ENCODE measurements at regions not wholly inside any gene's neighbourhood (a gene's known extent, or its start where the extent isn't known, plus 50 kb on each side); places are given as distances from the start of the nearest gene placed in this dataset.

- H3K27me3 Mint-ChIP-seq (ENCODE audit: low read depth, unreplicated experiment), result peaks cover 8% of the 10 kb centered on the region
- no peak overlapping the region for H3K4me3 Mint-ChIP-seq (ENCODE audit: unreplicated experiment)
- Histone ChIP-seq H3K4me2 (ENCODE audit: low read length) (no peak overlapping the region), H3K27ac (ENCODE audit: low read depth, low read length) (no peak overlapping the region), H3K9me3 (ENCODE audit: insufficient read depth, low read depth, low read length) (peaks cover 3% of the 10 kb centered on the region), H3K4me1 (ENCODE audit: insufficient read depth, low read length) (no peaks in the 10 kb centered on the region), H3K36me3 (ENCODE audit: insufficient read depth, low read length) (no peaks in the 10 kb centered on the region), H2AFZ (ENCODE audit: low read depth, low read length) (no peak overlapping the region), H3K27me3 (ENCODE audit: insufficient read depth, low read length) (no peaks in the 10 kb centered on the region), H3K4me3 (ENCODE audit: insufficient read depth, low read depth, low read length) (no peak overlapping the region), H3K79me2 (ENCODE audit: insufficient read depth, low read length) (no peaks in the 10 kb centered on the region), H4K20me1 (ENCODE audit: insufficient read depth, low read length) (no peaks in the 10 kb centered on the region), H3K9ac (ENCODE audit: low read length) (no peak overlapping the region)
- TF ChIP-seq EZH2 (IDR thresholded peaks at IDR 0.05; ENCODE audit: insufficient read depth, low read length) (no peak), CTCF (IDR thresholded peaks at IDR 0.05; ENCODE audit: insufficient read depth, low read depth, low read length) (no peak)
- H3K27ac Mint-ChIP-seq (ENCODE audit: unreplicated experiment), result no peak overlapping the region
- H3K36me3 Mint-ChIP-seq (ENCODE audit: low read depth, unreplicated experiment), result no peaks in the 10 kb centered on the region
- peaks cover 7% of the 10 kb centered on the region for H3K9me3 Mint-ChIP-seq (ENCODE audit: unreplicated experiment)
- no peak for DNase-seq (ENCODE audit: low read depth)
- H3K4me1 Mint-ChIP-seq (ENCODE audit: low read depth, unreplicated experiment), result no peaks in the 10 kb centered on the region
- FAIRE-seq, result no peak
These were observed 54.5 kb upstream of the TTC34 start for GRCh38 chr1:2856066-2856390.

- Mint-ChIP-seq H3K4me1 (ENCODE audit: low read depth, unreplicated experiment) (no peaks in the 10 kb centered on the region), H3K27me3 (ENCODE audit: low read depth, unreplicated experiment) (peaks cover 8% of the 10 kb centered on the region), H3K4me3 (ENCODE audit: unreplicated experiment) (no peak overlapping the region), H3K27ac (ENCODE audit: unreplicated experiment) (no peak overlapping the region), H3K9me3 (ENCODE audit: unreplicated experiment) (peaks cover 7% of the 10 kb centered on the region), H3K36me3 (ENCODE audit: low read depth, unreplicated experiment) (no peaks in the 10 kb centered on the region)
- Histone ChIP-seq H2AFZ (ENCODE audit: low read depth, low read length) (no peak overlapping the region), H3K4me1 (ENCODE audit: insufficient read depth, low read length) (no peaks in the 10 kb centered on the region), H3K36me3 (ENCODE audit: insufficient read depth, low read length) (no peaks in the 10 kb centered on the region), H3K9me3 (ENCODE audit: insufficient read depth, low read depth, low read length) (peaks cover 3% of the 10 kb centered on the region), H3K9ac (ENCODE audit: low read length) (no peak overlapping the region), H3K4me3 (ENCODE audit: insufficient read depth, low read depth, low read length) (no peak overlapping the region), H3K4me2 (ENCODE audit: low read length) (no peak overlapping the region), H4K20me1 (ENCODE audit: insufficient read depth, low read length) (no peaks in the 10 kb centered on the region), H3K79me2 (ENCODE audit: insufficient read depth, low read length) (no peaks in the 10 kb centered on the region), H3K27me3 (ENCODE audit: insufficient read depth, low read length) (no peaks in the 10 kb centered on the region), H3K27ac (ENCODE audit: low read depth, low read length) (no peak overlapping the region)
- TF ChIP-seq CTCF (IDR thresholded peaks at IDR 0.05; ENCODE audit: insufficient read depth, low read depth, low read length), result no peak
- FAIRE-seq (no peak), DNase-seq (ENCODE audit: low read depth) (no peak)
These were observed 55.3 kb upstream of the TTC34 start for GRCh38 chr1:2856676-2857375.

- Histone ChIP-seq H3K9me3 (ENCODE audit: insufficient read depth, low read depth, low read length) (peaks cover 3% of the 10 kb centered on the region), H3K4me1 (ENCODE audit: insufficient read depth, low read length) (no peaks in the 10 kb centered on the region), H3K36me3 (ENCODE audit: insufficient read depth, low read length) (no peaks in the 10 kb centered on the region), H3K4me2 (ENCODE audit: low read length) (no peak overlapping the region), H3K27ac (ENCODE audit: low read depth, low read length) (no peak overlapping the region), H3K27me3 (ENCODE audit: insufficient read depth, low read length) (no peaks in the 10 kb centered on the region), H2AFZ (ENCODE audit: low read depth, low read length) (no peak overlapping the region), H3K79me2 (ENCODE audit: insufficient read depth, low read length) (no peaks in the 10 kb centered on the region), H3K9ac (ENCODE audit: low read length) (no peak overlapping the region), H4K20me1 (ENCODE audit: insufficient read depth, low read length) (no peaks in the 10 kb centered on the region), H3K4me3 (ENCODE audit: insufficient read depth, low read depth, low read length) (no peak overlapping the region)
- Mint-ChIP-seq H3K27ac (ENCODE audit: unreplicated experiment) (no peak overlapping the region), H3K4me1 (ENCODE audit: low read depth, unreplicated experiment) (no peaks in the 10 kb centered on the region), H3K27me3 (ENCODE audit: low read depth, unreplicated experiment) (peaks cover 8% of the 10 kb centered on the region), H3K4me3 (ENCODE audit: unreplicated experiment) (no peak overlapping the region), H3K36me3 (ENCODE audit: low read depth, unreplicated experiment) (no peaks in the 10 kb centered on the region), H3K9me3 (ENCODE audit: unreplicated experiment) (peaks cover 7% of the 10 kb centered on the region)
- FAIRE-seq, result no peak
- no peak for DNase-seq (ENCODE audit: low read depth)
- no peak for TF ChIP-seq CTCF (IDR thresholded peaks at IDR 0.05; ENCODE audit: insufficient read depth, low read depth, low read length)
- TF ChIP-seq EZH2 (IDR thresholded peaks at IDR 0.05; ENCODE audit: insufficient read depth, low read length), result no peak
These were observed 56.0 kb upstream of the TTC34 start for GRCh38 chr1:2857521-2857920.
